HUDEP-2 (cell line): ENCODE measurements at regions not wholly inside any gene's neighbourhood (a gene's known extent, or its start where the extent isn't known, plus 50 kb on each side); places are given as distances from the start of the nearest gene placed in this dataset.
"Not testable (repeated sequence)": the region's sequence is repeated elsewhere in the genome, so short reads cannot be mapped to it uniquely, and the experiment has no call there.

ENCODE experiments used
- DNase-seq, 76 experiments: peaks; one replicate each; lab custom pipeline; 2025; ENCODE audit not compliant: unreplicated experiment in 76 of 76; lab: John Stamatoyannopoulos, UW

- DNase-seq: peak in 62 of 76 experiments; percentile 6 to 81 (median 50)
Observed at GRCh38 chr6:137313928-137314855, 95.0 kb upstream of the IFNGR1 start.

DNA sequence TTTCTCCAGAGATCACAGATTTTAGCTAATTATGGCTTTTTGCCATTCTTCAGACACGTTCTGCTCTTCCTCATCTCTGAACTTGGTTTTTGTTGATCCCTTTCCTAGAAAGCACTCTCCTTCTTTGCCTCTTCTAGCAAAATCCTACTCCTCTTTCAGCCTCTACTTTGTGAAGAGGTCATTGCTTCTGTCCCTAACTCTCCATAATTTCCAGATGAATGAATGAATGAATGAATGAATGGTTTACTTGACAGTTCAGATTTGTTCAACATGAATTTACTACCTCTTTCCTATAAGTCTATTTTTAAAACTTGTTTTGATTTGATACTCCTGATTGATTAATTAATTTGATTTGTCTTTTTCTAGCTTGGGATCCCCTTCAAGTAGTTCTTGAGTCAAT lies 94.0 kb upstream of the IFNGR1 start:
- no peak for DNase-seq

- DNase-seq: no peak
Observed at GRCh38 chr6:137311940-137312339, 92.8 kb upstream of the IFNGR1 start.

GRCh38 chr6:137309078-137309762 lies 90.0 kb upstream of the IFNGR1 start:
- peak in 73 of 76 experiments; percentile 20 to 90 (median 77) for DNase-seq

- no peak for DNase-seq
Observed at GRCh38 chr6:137307163-137307854, 88.1 kb upstream of the IFNGR1 start.

DNA sequence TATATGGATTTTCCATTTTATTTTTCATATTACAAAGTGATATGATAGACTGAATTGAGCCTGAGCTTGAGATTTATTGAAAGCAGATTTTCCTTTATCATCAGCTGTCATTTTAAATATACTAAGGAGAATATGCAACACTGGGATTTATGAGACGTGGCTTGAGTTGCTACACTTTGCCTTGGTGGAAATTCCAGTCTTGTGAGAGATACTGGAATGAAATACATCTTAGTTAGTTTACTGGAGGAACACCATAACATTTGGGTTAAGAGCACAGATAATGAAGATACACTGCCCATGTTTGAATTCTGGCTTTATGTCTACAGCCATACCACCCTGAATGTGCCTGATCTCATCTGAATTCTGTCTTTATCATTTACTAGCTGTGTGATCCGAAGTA lies 86.5 kb upstream of the IFNGR1 start:
- no peak for DNase-seq

DNA sequence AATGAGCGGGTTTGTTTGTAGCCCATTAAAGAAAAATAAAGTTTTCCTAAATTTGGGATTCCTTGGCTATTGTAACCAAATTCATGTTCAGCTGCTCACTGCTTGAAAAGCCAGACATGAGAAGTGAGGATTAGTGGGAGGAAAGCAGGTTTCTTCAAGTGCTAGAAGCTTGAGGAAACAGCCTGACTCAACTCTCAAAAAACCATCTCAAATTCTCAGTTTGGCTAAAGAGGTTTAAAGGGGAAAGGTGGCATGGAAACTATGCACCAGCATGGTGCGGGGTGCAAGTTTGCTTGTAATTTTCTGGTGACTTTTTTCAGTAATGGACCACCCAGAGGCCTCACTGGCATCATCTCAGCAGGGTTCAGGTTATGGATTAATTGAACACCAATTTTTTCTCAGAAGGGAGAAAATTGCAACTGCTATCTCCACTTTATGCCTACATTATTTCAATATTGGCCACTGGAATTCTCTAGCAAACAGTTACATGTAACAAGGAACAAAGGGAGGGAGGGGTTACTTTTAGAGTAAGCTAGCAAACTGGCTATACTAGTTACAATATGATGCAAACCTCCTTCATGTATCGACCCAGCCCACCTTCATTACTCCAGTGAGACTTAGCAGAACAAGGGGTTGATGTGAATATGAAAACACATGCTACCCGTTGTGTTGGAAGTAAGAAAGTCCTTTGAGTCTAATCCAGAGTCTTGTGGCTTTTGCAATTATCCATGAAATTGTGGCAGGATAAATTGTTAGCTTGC lies 85.0 kb upstream of the IFNGR1 start:
- no peak for DNase-seq

DNA sequence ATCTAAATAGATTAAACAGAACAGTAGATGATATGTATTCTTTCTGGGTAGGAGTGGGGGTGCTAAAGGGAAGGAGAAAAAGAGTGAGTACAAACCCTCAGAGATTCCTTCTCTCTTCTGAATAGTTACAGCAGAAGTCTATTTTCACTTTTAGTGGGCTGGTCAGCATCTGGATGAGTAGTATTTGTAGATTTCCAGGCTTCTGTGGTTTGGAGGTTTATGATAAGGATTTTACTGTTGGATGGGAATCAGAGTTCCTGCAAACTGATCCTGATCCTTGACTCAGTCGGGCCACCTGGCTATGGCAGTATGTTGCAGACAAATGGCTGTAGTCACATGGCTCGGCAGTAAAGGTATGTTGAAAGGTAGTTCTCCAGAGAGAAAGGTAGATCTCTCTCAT lies 84.3 kb upstream of the IFNGR1 start:
- no peak for DNase-seq

DNA sequence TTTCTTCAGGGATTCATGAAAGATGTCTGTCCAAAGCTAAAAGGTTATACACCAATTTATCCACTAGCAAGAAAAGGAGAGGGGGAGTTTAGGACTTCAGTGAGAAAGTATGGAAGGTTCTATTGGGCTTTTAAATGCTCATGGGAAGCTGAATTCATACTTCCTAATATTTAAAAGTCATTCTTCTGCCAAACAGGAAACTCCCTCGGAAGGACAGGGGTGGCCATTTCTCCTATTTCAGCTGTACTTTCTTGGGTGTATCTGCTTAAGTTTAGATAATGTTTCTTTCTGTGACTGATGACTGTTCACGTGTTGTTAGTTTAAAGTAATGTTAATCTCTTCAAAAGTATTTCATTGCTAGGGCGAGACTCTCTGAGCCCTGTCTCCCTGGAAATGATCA lies 80.5 kb upstream of the IFNGR1 start:
- DNase-seq: no peak

- no peak for DNase-seq
Observed at GRCh38 chr6:137297887-137298286, 78.7 kb upstream of the IFNGR1 start.

DNA sequence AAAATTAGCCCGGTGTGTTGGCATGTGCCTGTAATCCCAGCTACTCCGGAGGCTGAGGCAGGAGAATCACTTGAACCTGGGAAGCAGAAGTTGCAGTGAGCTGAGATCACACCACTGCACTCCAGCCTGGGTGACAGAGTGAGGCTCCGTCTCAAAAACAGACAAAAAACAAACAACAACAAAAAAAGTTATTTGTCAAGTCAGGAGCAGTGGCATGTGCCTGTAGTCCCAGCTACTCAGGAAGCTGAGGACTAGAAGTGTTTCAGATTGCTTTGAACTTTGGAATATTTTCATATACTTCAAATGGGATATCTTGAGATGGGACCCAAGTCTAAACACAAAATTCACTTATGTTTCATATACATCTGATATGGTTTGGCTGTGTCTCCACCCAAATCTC lies 73.1 kb upstream of the IFNGR1 start:
- DNase-seq: not testable (repeated sequence)

- DNase-seq: peak in 69 of 76 experiments; percentile 10 to 92 (median 72)
Observed at GRCh38 chr6:137291441-137291840, 72.3 kb upstream of the IFNGR1 start.

DNA sequence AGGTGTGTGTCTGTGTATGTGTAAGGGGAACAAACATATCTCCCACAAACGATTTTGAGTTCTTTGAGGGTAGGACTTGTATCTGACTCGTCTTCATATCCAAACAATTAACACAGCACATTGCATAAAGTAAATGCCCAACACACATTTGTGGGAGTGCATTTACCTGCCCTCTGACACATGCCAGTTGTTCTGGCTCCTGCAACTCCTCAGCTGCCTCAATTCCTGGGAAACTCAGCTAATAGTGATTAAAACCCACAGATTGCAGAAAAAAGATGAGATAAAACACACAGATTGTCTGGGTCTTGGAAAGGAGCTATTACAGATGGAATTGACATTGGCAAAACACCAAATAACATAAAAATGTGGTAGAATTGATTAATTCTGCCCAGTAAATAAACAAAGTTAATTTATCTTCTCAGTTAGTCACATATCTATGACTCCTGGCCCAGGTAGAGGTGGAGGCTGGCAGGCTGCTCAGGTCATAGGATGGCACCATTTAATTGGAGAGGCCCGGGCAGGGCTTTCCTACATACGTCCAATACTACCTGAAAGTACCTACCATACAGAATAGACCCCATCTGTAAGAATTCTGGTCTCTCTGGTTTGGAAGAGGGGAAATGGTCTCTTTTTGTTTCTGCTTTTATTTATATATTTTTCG lies 71.5 kb upstream of the IFNGR1 start:
- DNase-seq: no peak

DNA sequence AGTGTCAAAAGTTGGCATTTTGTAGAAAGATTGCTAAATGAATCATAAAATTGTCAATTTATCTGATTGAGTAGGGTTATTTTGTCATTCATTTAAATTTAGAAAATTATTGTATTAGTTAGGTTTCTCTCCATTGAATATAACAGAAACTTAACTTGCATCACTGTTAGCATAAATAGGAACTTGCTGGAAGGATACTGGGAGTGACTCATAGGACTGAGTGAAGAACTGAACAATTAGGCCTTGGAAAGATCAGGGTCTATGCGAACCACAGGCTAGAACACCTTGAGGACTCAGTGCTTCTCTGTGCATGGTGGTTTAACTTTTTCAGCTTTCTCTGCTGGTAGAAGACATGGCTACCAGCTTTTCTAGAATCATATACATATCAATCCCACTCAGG lies 67.7 kb upstream of the IFNGR1 start:
- DNase-seq: no peak

- DNase-seq: no peak
Observed at GRCh38 chr6:137286368-137286767, 67.2 kb upstream of the IFNGR1 start.

DNA sequence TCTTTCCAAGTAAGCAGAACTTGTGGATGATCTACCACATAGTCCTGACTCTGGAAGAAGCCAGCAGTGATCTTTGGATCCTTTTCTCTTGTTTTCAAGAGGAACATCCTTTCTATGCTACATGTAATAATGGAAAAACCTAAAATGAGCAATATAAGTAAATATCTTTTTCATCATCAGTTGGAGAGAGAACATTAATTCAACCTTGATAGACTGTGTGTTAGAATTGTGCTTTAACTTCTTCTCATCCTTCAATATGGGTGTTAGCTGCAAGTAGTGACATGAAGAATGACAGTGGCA lies 65.6 kb upstream of the IFNGR1 start:
- DNase-seq: no peak

GRCh38 chr6:137283940-137284810 lies 65.0 kb upstream of the IFNGR1 start:
- DNase-seq: no peak

DNA sequence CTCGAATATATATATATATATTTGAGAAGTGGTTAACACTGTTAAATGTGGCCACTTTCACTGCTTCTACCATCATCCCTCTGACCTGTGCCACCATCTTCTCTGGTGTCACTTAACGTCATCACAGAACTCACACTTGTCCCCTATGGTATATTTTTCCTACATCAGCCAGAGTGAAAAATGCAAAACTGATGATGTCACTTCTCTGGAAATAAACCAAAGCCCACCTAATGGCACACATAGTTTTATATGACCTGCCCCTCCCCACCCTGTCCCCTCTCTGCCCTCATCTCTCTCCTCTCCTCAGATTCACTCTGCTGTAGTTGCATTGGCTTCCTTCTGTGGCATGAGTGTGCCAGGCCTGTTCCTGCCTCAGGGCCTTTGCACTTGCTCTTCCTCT lies 63.9 kb upstream of the IFNGR1 start:
- no peak for DNase-seq

- DNase-seq: no peak
Observed at GRCh38 chr6:137282254-137282653, 63.1 kb upstream of the IFNGR1 start.
